HepG2 (cell line): ENCODE measurements at regions not wholly inside any gene's neighbourhood (a gene's known extent, or its start where the extent isn't known, plus 50 kb on each side); places are given as distances from the start of the nearest gene placed in this dataset.

ENCODE experiments used
- ATAC-seq: fragments of 200-7000 bp; cut with Tn5 transposase; 3 replicates; pipeline ENCODE4 v1.9.1; 2020; ENCODE audit warnings: mild to moderate bottlenecking, moderate library complexity
- BruUV-seq: library from RNA; stranded (reverse); fragments of 400-500 nt; replicated peaks from 2 replicates; lab custom pipeline; 2021; lab: Mats Ljungman, UMichigan
- CTCF ChIA-PET: fragments of 300-600 bp; formaldehyde crosslinking; extraction: SDS; loops from one replicate; lab custom pipeline; 2021; ENCODE audit warnings: low total read pairs, inconsistent platforms, low intra/inter-chr PET ratio; lab: Yijun Ruan, JAX
- POLR2A ChIA-PET: fragments of 350-600 bp; sonication (Branson Sonifier 250); formaldehyde crosslinking; loops from one replicate; lab custom pipeline; 2020; ENCODE audit warnings: antibody characterized with exemption, inconsistent platforms; lab: Yijun Ruan, JAX
- DNase-seq: peaks from one replicate; pipeline ENCODE4 v3.0.0-alpha.2; 2015; ENCODE audit warnings: low spot score
- FAIRE-seq: peaks from 3 replicates; lab custom pipeline; 2011; peaks lifted over from hg19 to GRCh38; lab: Jason Lieb, UNC
- H2AFZ ChIP-seq: one replicate; pipeline ENCODE4 v1.6.1; 2011; ENCODE audit warnings: low read length, inconsistent platforms
- H3K27ac ChIP-seq: fragments of 300-600 bp; 3 replicates; pipeline ENCODE4 v1.8.0; 2011; ENCODE audit warnings: mixed run types, mild to moderate bottlenecking, mixed read lengths, low read length, inconsistent platforms; ENCODE audit not compliant: insufficient read depth; ENCODE audit errors: extremely low read length
- H3K27me3 ChIP-seq, 2 experiments: fragments of 200-600 bp in 1 of 2; 2 replicates in 1 of 2; 3 replicates in 1 of 2; pipeline versions ENCODE4 v1.6.0 to v1.8.0; 2011; ENCODE audit warnings: low read length in 2 of 2, mild to moderate bottlenecking in 2 of 2, moderate library complexity in 2 of 2, inconsistent platforms in 1 of 2; ENCODE audit not compliant: insufficient read depth in 2 of 2, control insufficient read depth in 1 of 2
- H3K36me3 ChIP-seq, 2 experiments: fragments of 200-600 bp in 1 of 2; replicated peaks in 1 of 2; 2 replicates in 1 of 2; 3 replicates in 1 of 2; pipeline versions ENCODE4 v1.5.1 to v1.8.0; 2011; ENCODE audit warnings: low read length in 2 of 2, inconsistent platforms in 1 of 2; ENCODE audit not compliant: insufficient read depth in 2 of 2, control insufficient read depth in 1 of 2
- H3K4me1 ChIP-seq: 2 replicates; pipeline ENCODE4 v1.5.1; 2012; ENCODE audit warnings: low read length, inconsistent platforms; ENCODE audit not compliant: insufficient read depth
- H3K4me2 ChIP-seq: 2 replicates; pipeline ENCODE4 v1.6.0; 2011; ENCODE audit warnings: low read depth, low read length, inconsistent platforms
- H3K4me3 ChIP-seq, 3 experiments: fragments of 200-600 bp in 1 of 3; sonication (generic), shearing (Covaris generic) in 1 of 3; replicated peaks in 1 of 3; 2 replicates each; pipeline ENCODE4 v1.5.1; 2011 to 2016; ENCODE audit warnings: low read length in 3 of 3, inconsistent platforms in 2 of 3, low read depth in 2 of 3, mild to moderate bottlenecking in 2 of 3, control low read depth in 1 of 3, mixed read lengths in 1 of 3; ENCODE audit not compliant: insufficient read depth in 1 of 3
- H3K79me2 ChIP-seq: one replicate; pipeline ENCODE4 v1.6.1; 2011; ENCODE audit warnings: low read length, inconsistent platforms; ENCODE audit not compliant: insufficient read depth
- H3K9ac ChIP-seq: 2 replicates; pipeline ENCODE4 v1.6.0; 2011; ENCODE audit warnings: mild to moderate bottlenecking, low read depth, low read length, inconsistent platforms; ENCODE audit not compliant: insufficient read depth
- H3K9me3 ChIP-seq: 2 replicates; pipeline ENCODE4 v1.5.1; 2012; ENCODE audit warnings: mild to moderate bottlenecking, low read length
- H4K20me1 ChIP-seq: 2 replicates; pipeline ENCODE4 v1.6.0; 2011; ENCODE audit warnings: inconsistent platforms, mild to moderate bottlenecking, low read length, moderate library complexity; ENCODE audit not compliant: insufficient read depth
- ATAD3A ChIP-seq: sonication (generic); formaldehyde crosslinking; IDR thresholded peaks from 2 replicates; pipeline ENCODE4 v1.4.0; 2020; ENCODE audit warnings: missing genetic modification reagents
- CREB1 ChIP-seq, 2 experiments: fragments of 450-650 bp in 1 of 2; IDR thresholded peaks; 2 replicates each; pipeline ENCODE4 v1.6.1; 2016 to 2017; ENCODE audit warnings: control low read depth in 1 of 2, mild to moderate bottlenecking in 1 of 2, missing compliant biosample characterization in 1 of 2, missing genetic modification characterization in 1 of 2
- EZH2 ChIP-seq: conservative IDR thresholded peaks from 2 replicates; pipeline ENCODE4 v1.6.1; 2012; ENCODE audit warnings: mild to moderate bottlenecking, low read depth, low read length, moderate library complexity
- FOSL2 ChIP-seq: sonication (generic); formaldehyde crosslinking; IDR thresholded peaks from 2 replicates; pipeline ENCODE4 v1.4.0; 2020; ENCODE audit warnings: missing genetic modification reagents
- GATA4 ChIP-seq: sonication (generic); IDR thresholded peaks from 2 replicates; pipeline ENCODE4 v1.6.1; 2016; ENCODE audit warnings: antibody characterized with exemption, low read depth, borderline replicate concordance
- MIXL1 ChIP-seq: IDR thresholded peaks from 2 replicates; pipeline ENCODE4 v1.6.1; 2016
- NR2F2 ChIP-seq: IDR thresholded peaks from 2 replicates; pipeline ENCODE4 v1.6.1; 2012; ENCODE audit warnings: low read depth, inconsistent platforms, borderline replicate concordance
- PAWR ChIP-seq: sonication (generic); formaldehyde crosslinking; IDR thresholded peaks from 2 replicates; pipeline ENCODE4 v1.4.0; 2020; ENCODE audit warnings: missing genetic modification reagents, mild to moderate bottlenecking, borderline replicate concordance
- RBM39 ChIP-seq: fragments of 200-400 bp; formaldehyde crosslinking; IDR thresholded peaks from one replicate; pipeline ENCODE4 v1.6.1; 2018; ENCODE audit warnings: antibody characterized with exemption, mild to moderate bottlenecking, low read depth, low read length; ENCODE audit not compliant: poor library complexity, severe bottlenecking
- RFX5 ChIP-seq: IDR thresholded peaks from 2 replicates; pipeline ENCODE4 v1.6.1; 2011; ENCODE audit warnings: low read depth, low read length, improper control_type of control experiment
- TARDBP ChIP-seq: sonication (generic); formaldehyde crosslinking; IDR thresholded peaks from 2 replicates; pipeline ENCODE4 v1.8.0; 2022; ENCODE audit warnings: mild to moderate bottlenecking, missing genetic modification reagents
- TCF12 ChIP-seq, 2 experiments: fragments of 450-650 bp in 1 of 2; sonication (generic) in 1 of 2; formaldehyde crosslinking in 1 of 2; IDR thresholded peaks; 2 replicates each; pipeline versions ENCODE4 v1.6.1 to v1.8.0; 2017 to 2022; ENCODE audit warnings: antibody characterized with exemption in 1 of 2, mild to moderate bottlenecking in 1 of 2, missing genetic modification reagents in 1 of 2, moderate library complexity in 1 of 2
- ZFP37 ChIP-seq: sonication (generic); formaldehyde crosslinking; IDR thresholded peaks from 2 replicates; pipeline ENCODE4 v1.4.0; 2020; ENCODE audit warnings: missing genetic modification reagents, borderline replicate concordance
- ZNF547 ChIP-seq: sonication (generic); formaldehyde crosslinking; IDR thresholded peaks from 2 replicates; pipeline ENCODE4 v1.5.1; 2020; ENCODE audit warnings: mild to moderate bottlenecking, missing genetic modification reagents
- ZNF550 ChIP-seq: sonication (generic); formaldehyde crosslinking; IDR thresholded peaks from 2 replicates; pipeline ENCODE4 v1.4.0; 2020; ENCODE audit warnings: mild to moderate bottlenecking, missing genetic modification reagents, borderline replicate concordance
- ZNF772 ChIP-seq: sonication (generic); formaldehyde crosslinking; IDR thresholded peaks from 2 replicates; pipeline ENCODE4 v1.5.0; 2020; ENCODE audit warnings: mild to moderate bottlenecking, missing genetic modification reagents
- WGBS: methylation state at CpG from one replicate; pipeline ENCODE4 v1.1.6; 2017; ENCODE audit warnings: low lambda C conversion rate; 5-methylcytosine and 5-hydroxymethylcytosine counted together
- in situ Hi-C: cut with HindIII; loops from 2 replicates; pipeline ENCODE4 v1.10.0; 2017; ENCODE audit warnings: low pct_unique_long_range_greater_than_20kb; ENCODE audit not compliant: extremely low pct_ligation_motif_present
- intact Hi-C: fragments of 100-400 bp; cut with micrococcal nuclease; formaldehyde crosslinking; loops from one replicate; pipeline ENCODE4 v1.10.0; 2022; ENCODE audit not compliant: unreplicated experiment
- TF ChIP-seq, protein P1 (sequence below), 2 experiments: fragments of 450-650 bp in 1 of 2; sonication (generic) in 1 of 2; formaldehyde crosslinking; IDR thresholded peaks; 2 replicates each; pipeline versions ENCODE4 v1.5.0 to v1.8.0; 2020 to 2022; ENCODE audit warnings: mild to moderate bottlenecking in 1 of 2, missing genetic modification reagents in 1 of 2
- TF ChIP-seq, protein P2 (sequence below): sonication (generic); formaldehyde crosslinking; IDR thresholded peaks from 2 replicates; pipeline ENCODE4 v1.4.0; 2020; ENCODE audit warnings: missing genetic modification reagents

DNA sequence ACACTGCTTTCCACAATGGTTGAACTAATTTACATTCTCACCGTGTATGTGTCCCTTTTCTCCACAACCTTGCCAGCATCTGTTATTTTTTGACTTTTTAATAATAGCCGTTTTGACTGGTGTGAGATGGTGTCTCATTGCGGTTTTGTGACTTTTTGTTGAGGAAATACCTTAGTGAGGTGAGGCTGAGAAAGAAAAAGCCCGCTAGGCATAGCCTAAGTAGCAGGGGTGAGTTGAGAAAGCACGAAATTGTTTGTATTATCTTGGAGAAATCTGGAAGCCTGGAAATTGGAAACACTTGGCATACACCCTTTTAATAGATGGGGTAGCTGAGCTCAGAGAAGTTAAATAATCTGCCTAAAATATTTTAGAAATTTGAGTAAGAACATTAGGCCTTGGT, 61.5 kb upstream of the CFAP161 start:
- in situ Hi-C loops, result no loop called here
- H3K79me2 ChIP-seq, result no peaks in the 10 kb centered on the region
- no peak for FAIRE-seq
- CTCF ChIA-PET, result no interaction called here
- no peak overlapping the region for H3K4me2 ChIP-seq
- DNase-seq, result no peak
- no TSS peak for BruUV-seq
- no peak overlapping the region for H3K9ac ChIP-seq
- intact Hi-C loops, result no loop called here
- POLR2A ChIA-PET, result no interaction called here
- H2AFZ ChIP-seq, result no peak overlapping the region
- no peak overlapping the region for H3K4me3 ChIP-seq
- no peaks in the 10 kb centered on the region; a peak in 1 of 5 replicates for H3K27me3 ChIP-seq
- no peaks in the 10 kb centered on the region for H3K4me1 ChIP-seq
- no peaks in the 10 kb centered on the region for H3K9me3 ChIP-seq
- TF ChIP-seq ATAD3A (CRISPR knock-in tag) (no peak), EZH2 (no peak), ZNF547 (CRISPR knock-in tag) (no peak), PAWR (no peak), RBM39 (no peak), MIXL1 (CRISPR knock-in tag) (no peak), ZNF550 (CRISPR knock-in tag) (no peak), FOSL2 (CRISPR knock-in tag) (no peak), NR2F2 (no peak), TCF12 (IDR thresholded peaks at IDR 0.05) (no peak), TCF12 (CRISPR knock-in tag; IDR thresholded peaks at IDR 0.05) (no peak), CREB1 (IDR thresholded peaks at IDR 0.05) (no peak), CREB1 (CRISPR knock-in tag; IDR thresholded peaks at IDR 0.05) (no peak), ZFP37 (CRISPR knock-in tag) (no peak), GATA4 (no peak), RFX5 (no peak), TARDBP (CRISPR knock-in tag) (no peak), ZNF772 (CRISPR knock-in tag) (no peak)
- TF ChIP-seq, protein P1, sequence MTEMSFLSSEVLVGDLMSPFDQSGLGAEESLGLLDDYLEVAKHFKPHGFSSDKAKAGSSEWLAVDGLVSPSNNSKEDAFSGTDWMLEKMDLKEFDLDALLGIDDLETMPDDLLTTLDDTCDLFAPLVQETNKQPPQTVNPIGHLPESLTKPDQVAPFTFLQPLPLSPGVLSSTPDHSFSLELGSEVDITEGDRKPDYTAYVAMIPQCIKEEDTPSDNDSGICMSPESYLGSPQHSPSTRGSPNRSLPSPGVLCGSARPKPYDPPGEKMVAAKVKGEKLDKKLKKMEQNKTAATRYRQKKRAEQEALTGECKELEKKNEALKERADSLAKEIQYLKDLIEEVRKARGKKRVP (CRISPR knock-in tag; IDR thresholded peaks at IDR 0.05), result no peak
- TF ChIP-seq, protein P2, sequence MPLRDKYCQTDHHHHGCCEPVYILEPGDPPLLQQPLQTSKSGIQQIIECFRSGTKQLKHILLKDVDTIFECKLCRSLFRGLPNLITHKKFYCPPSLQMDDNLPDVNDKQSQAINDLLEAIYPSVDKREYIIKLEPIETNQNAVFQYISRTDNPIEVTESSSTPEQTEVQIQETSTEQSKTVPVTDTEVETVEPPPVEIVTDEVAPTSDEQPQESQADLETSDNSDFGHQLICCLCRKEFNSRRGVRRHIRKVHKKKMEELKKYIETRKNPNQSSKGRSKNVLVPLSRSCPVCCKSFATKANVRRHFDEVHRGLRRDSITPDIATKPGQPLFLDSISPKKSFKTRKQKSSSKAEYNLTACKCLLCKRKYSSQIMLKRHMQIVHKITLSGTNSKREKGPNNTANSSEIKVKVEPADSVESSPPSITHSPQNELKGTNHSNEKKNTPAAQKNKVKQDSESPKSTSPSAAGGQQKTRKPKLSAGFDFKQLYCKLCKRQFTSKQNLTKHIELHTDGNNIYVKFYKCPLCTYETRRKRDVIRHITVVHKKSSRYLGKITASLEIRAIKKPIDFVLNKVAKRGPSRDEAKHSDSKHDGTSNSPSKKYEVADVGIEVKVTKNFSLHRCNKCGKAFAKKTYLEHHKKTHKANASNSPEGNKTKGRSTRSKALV (CRISPR knock-in tag), result no peak
- TF ChIP-seq, all 625 proteins: peak for 0
- no peak for ATAC-seq
- Histone ChIP-seq H4K20me1 (no peaks in the 10 kb centered on the region), H3K36me3 (no peaks in the 10 kb centered on the region), H3K27ac (no peak overlapping the region)
- WGBS, result 0% methylated on average over 5 of the region's 5 CpGs
